GM12878 (cell line): ENCODE measurements at regions not wholly inside any gene's neighbourhood (a gene's known extent, or its start where the extent isn't known, plus 50 kb on each side); places are given as distances from the start of the nearest gene placed in this dataset.

Source experiments
- ATAC-seq: fragments of 200-7000 bp; cut with Tn5 transposase; 3 replicates; pipeline ENCODE4 v1.9.1; 2020; ENCODE audit warnings: mild to moderate bottlenecking, moderate library complexity
- BruUV-seq: library from RNA; stranded (reverse); fragments of 400-500 nt; replicated peaks from 2 replicates; lab custom pipeline; 2021; lab: Mats Ljungman, UMichigan
- CTCF ChIA-PET: fragments of 300-600 bp; sonication (Branson Sonifier 250); formaldehyde crosslinking; extraction: SDS; loops from one replicate; lab custom pipeline; 2021; ENCODE audit warnings: inconsistent platforms; lab: Yijun Ruan, JAX
- POLR2A ChIA-PET: fragments of 350-600 bp; formaldehyde crosslinking; extraction: SDS; loops from one replicate; lab custom pipeline; 2021; ENCODE audit warnings: inconsistent platforms; lab: Charles Lee
- RAD21 ChIA-PET: fragments of 300-600 bp; sonication (Branson Sonifier 250); formaldehyde crosslinking; loops from one replicate; lab custom pipeline; 2023; ENCODE audit warnings: antibody characterized with exemption; ENCODE audit not compliant: unreplicated experiment; lab: Charles Lee
- SMC1A ChIA-PET: fragments of 300-600 bp; sonication (Branson Sonifier 250); formaldehyde crosslinking; loops from one replicate; lab custom pipeline; 2023; ENCODE audit not compliant: unreplicated experiment, uncharacterized antibody; lab: Charles Lee
- DNase-seq: peaks from one replicate; pipeline ENCODE4 v3.0.0-alpha.2; 2011; ENCODE audit warnings: low read depth, low spot score
- FAIRE-seq: peaks from 3 replicates; lab custom pipeline; 2011; peaks lifted over from hg19 to GRCh38; lab: Jason Lieb, UNC
- H2AFZ ChIP-seq: 2 replicates; pipeline ENCODE4 v1.6.0; 2011; ENCODE audit warnings: low read depth, low read length, control low read depth; ENCODE audit not compliant: control insufficient read depth
- H3K27ac ChIP-seq: 2 replicates; pipeline ENCODE4 v1.5.1; 2011; ENCODE audit warnings: control low read depth; ENCODE audit not compliant: control insufficient read depth, insufficient read depth
- H3K27me3 ChIP-seq, 2 experiments: replicated peaks in 1 of 2; 2 replicates each; pipeline versions ENCODE4 v1.6.0 to v1.6.1; 2011; ENCODE audit warnings: low read length in 1 of 2; ENCODE audit not compliant: control insufficient read depth in 2 of 2, insufficient read depth in 2 of 2
- H3K36me3 ChIP-seq, 2 experiments: 2 replicates each; pipeline ENCODE4 v1.5.1; 2011; ENCODE audit warnings: low read length in 1 of 2; ENCODE audit not compliant: control insufficient read depth in 2 of 2, insufficient read depth in 2 of 2
- H3K4me1 ChIP-seq: 2 replicates; pipeline ENCODE4 v1.6.1; 2011; ENCODE audit warnings: mild to moderate bottlenecking, low read length, moderate library complexity, mixed read lengths; ENCODE audit not compliant: control insufficient read depth, insufficient read depth
- H3K4me2 ChIP-seq: 2 replicates; pipeline ENCODE4 v1.6.0; 2011; ENCODE audit warnings: control low read depth; ENCODE audit not compliant: control insufficient read depth, insufficient read depth
- H3K4me3 ChIP-seq: fragments of 200-600 bp; sonication (generic); 2 replicates; pipeline ENCODE4 v1.5.1; 2016
- H3K79me2 ChIP-seq: 2 replicates; pipeline ENCODE4 v1.6.0; 2011; ENCODE audit warnings: low read length; ENCODE audit not compliant: control insufficient read depth, insufficient read depth
- H3K9ac ChIP-seq: 2 replicates; pipeline ENCODE4 v1.8.0; 2011; ENCODE audit warnings: low read length, control low read depth, mixed read lengths; ENCODE audit not compliant: control insufficient read depth, insufficient read depth
- H3K9me3 ChIP-seq: replicated peaks from 3 replicates; pipeline ENCODE4 v1.5.1; 2011; ENCODE audit warnings: mild to moderate bottlenecking, low read length; ENCODE audit not compliant: control insufficient read depth, insufficient read depth
- H4K20me1 ChIP-seq: 2 replicates; pipeline ENCODE4 v1.6.0; 2011; ENCODE audit not compliant: control insufficient read depth, insufficient read depth
- ATF2 ChIP-seq: IDR thresholded peaks from 2 replicates; pipeline ENCODE4 v1.6.1; 2012; ENCODE audit warnings: low read length, inconsistent platforms
- CEBPB ChIP-seq, 2 experiments: fragments of 150-350 bp in 1 of 2; IDR thresholded peaks; 2 replicates each; pipeline ENCODE4 v1.6.1; 2012 to 2014; ENCODE audit warnings: low read depth in 2 of 2, low read length in 2 of 2, borderline replicate concordance in 1 of 2, inconsistent platforms in 1 of 2
- CTCF ChIP-seq, 3 experiments: IDR thresholded peaks in 2 of 3; conservative IDR thresholded peaks in 1 of 3; 2 replicates each; pipeline ENCODE4 v1.5.1; 2011; ENCODE audit warnings: low read depth in 3 of 3, low read length in 3 of 3, mild to moderate bottlenecking in 3 of 3, control low read depth in 2 of 3, moderate library complexity in 2 of 3, inconsistent platforms in 1 of 3, mixed read lengths in 1 of 3; ENCODE audit not compliant: control insufficient read depth in 2 of 3, insufficient read depth in 1 of 3; ENCODE audit errors: extremely low read depth in 1 of 3
- EGR1 ChIP-seq, 2 experiments: IDR thresholded peaks; 1 replicate in 1 of 2; 2 replicates in 1 of 2; pipeline ENCODE4 v1.6.1; 2011 to 2012; ENCODE audit warnings: low read depth in 2 of 2, low read length in 2 of 2, borderline replicate concordance in 1 of 2, mild to moderate bottlenecking in 1 of 2, moderate library complexity in 1 of 2
- ETV6 ChIP-seq, 2 experiments: fragments of 450-650 bp in 1 of 2; IDR thresholded peaks in 1 of 2; conservative IDR thresholded peaks in 1 of 2; 2 replicates each; pipeline ENCODE4 v1.6.1; 2014; ENCODE audit warnings: antibody characterized with exemption in 1 of 2, borderline replicate concordance in 1 of 2, low read depth in 1 of 2, mild to moderate bottlenecking in 1 of 2, moderate library complexity in 1 of 2
- IRF3 ChIP-seq: fragments of 450-650 bp; IDR thresholded peaks from 2 replicates; pipeline ENCODE4 v1.6.1; 2014; ENCODE audit warnings: mild to moderate bottlenecking
- IRF4 ChIP-seq: IDR thresholded peaks from 2 replicates; pipeline ENCODE4 v1.6.1; 2011; ENCODE audit warnings: low read depth, low read length
- JUND ChIP-seq: IDR thresholded peaks from 2 replicates; pipeline ENCODE4 v1.6.1; 2012; ENCODE audit warnings: low read depth, mild to moderate bottlenecking, low read length, improper control_type of control experiment, moderate library complexity
- KLF5 ChIP-seq: fragments of 450-650 bp; IDR thresholded peaks from 2 replicates; pipeline ENCODE4 v1.6.1; 2014; ENCODE audit warnings: mild to moderate bottlenecking; ENCODE audit not compliant: partially characterized antibody
- NR2C2 ChIP-seq: IDR thresholded peaks from 2 replicates; pipeline ENCODE4 v1.6.1; 2011; ENCODE audit warnings: borderline replicate concordance, low read depth; ENCODE audit not compliant: control insufficient read depth, insufficient read length
- PAX5 ChIP-seq: IDR thresholded peaks from 2 replicates; pipeline ENCODE4 v1.6.1; 2011; ENCODE audit warnings: low read depth, low read length, borderline replicate concordance
- POLR2AphosphoS2 ChIP-seq: IDR thresholded peaks from 2 replicates; pipeline ENCODE4 v1.6.1; 2011; ENCODE audit warnings: low read depth, mild to moderate bottlenecking, low read length, improper control_type of control experiment, moderate library complexity
- RAD51 ChIP-seq: fragments of 450-650 bp; IDR thresholded peaks from 2 replicates; pipeline ENCODE4 v1.6.1; 2016; ENCODE audit warnings: moderate library complexity, mild to moderate bottlenecking, inconsistent platforms
- SKIL ChIP-seq: fragments of 450-650 bp; IDR thresholded peaks from 2 replicates; pipeline ENCODE4 v1.6.1; 2017; ENCODE audit warnings: mild to moderate bottlenecking, low read depth, inconsistent platforms; ENCODE audit not compliant: poor library complexity, severe bottlenecking
- SP1 ChIP-seq: IDR thresholded peaks from one replicate; pipeline ENCODE4 v1.6.1; 2011; ENCODE audit warnings: low read depth, low read length
- SRF ChIP-seq, 2 experiments: IDR thresholded peaks; 2 replicates each; pipeline ENCODE4 v1.6.1; 2011; ENCODE audit warnings: low read depth in 2 of 2, low read length in 2 of 2, mild to moderate bottlenecking in 1 of 2, moderate library complexity in 1 of 2
- ZNF24 ChIP-seq: fragments of 450-650 bp; IDR thresholded peaks from 2 replicates; pipeline ENCODE4 v1.6.1; 2017; ENCODE audit warnings: antibody characterized with exemption, mild to moderate bottlenecking
- WGBS: methylation state at CpG from one replicate; pipeline ENCODE4 v1.1.6; 2016; ENCODE audit warnings: low lambda C conversion rate; ENCODE audit not compliant: insufficient replicate concordance, insufficient coverage; ENCODE audit errors: missing lambda C conversion rate; 5-methylcytosine and 5-hydroxymethylcytosine counted together
- in situ Hi-C: fragments of 300-500 bp; cut with MboI; formaldehyde crosslinking; loops from 9 replicates; pipeline ENCODE4 v1.14.3; 2018; ENCODE audit warnings: mixed read lengths
- intact Hi-C: fragments of 100-400 bp; cut with micrococcal nuclease; formaldehyde crosslinking; loops from one replicate; pipeline ENCODE4 v1.14.2; 2022; ENCODE audit not compliant: unreplicated experiment

- TF ChIP-seq KLF5, result no peak
- no peak for TF ChIP-seq RAD51
- no peak for TF ChIP-seq ETV6 (conservative IDR thresholded peaks at IDR 0.05 in 1 of 2, IDR thresholded peaks at IDR 0.05 in 1 of 2; ENCODE audit: borderline replicate concordance in 1 of 2, low read depth in 1 of 2)
- TF ChIP-seq SKIL, result no peak
- TF ChIP-seq ZNF24, result no peak
Measured at GRCh38 chr20:40186826-40187225, 502.2 kb downstream of the MAFB start (continued).

- no TSS peak for BruUV-seq
- no peaks in the 10 kb centered on the region for H3K36me3 ChIP-seq
- SMC1A ChIA-PET, result no interaction called here
- no peaks in the 10 kb centered on the region for H3K27me3 ChIP-seq
- no peak overlapping the region for H2AFZ ChIP-seq
- H4K20me1 ChIP-seq, result no peaks in the 10 kb centered on the region
- no peaks in the 10 kb centered on the region for H3K9me3 ChIP-seq
- 13% methylated on average over 3 of the region's 3 CpGs for WGBS
- H3K79me2 ChIP-seq, result no peaks in the 10 kb centered on the region
- ATAC-seq (no peak), DNase-seq (no peak), FAIRE-seq (no peak)
- RAD21 ChIA-PET, result no interaction called here
- H3K27ac ChIP-seq, result no peak overlapping the region
- in situ Hi-C loops, result no loop called here
- CTCF ChIA-PET, result no interaction called here
- H3K4me2 ChIP-seq, result no peak overlapping the region
- H3K4me3 ChIP-seq, result no peak overlapping the region
- POLR2A ChIA-PET, result no interaction called here
- no peak overlapping the region for H3K9ac ChIP-seq
- intact Hi-C loops, result no loop called here
- H3K4me1 ChIP-seq, result no peaks in the 10 kb centered on the region
- TF ChIP-seq POLR2AphosphoS2 (no peak), IRF3 (no peak), SRF (IDR thresholded peaks at IDR 0.05; ENCODE audit: low read depth in 2 of 2, low read length in 2 of 2) (no peak), EGR1 (IDR thresholded peaks at IDR 0.05; ENCODE audit: borderline replicate concordance in 1 of 2, low read depth in 2 of 2, low read length in 2 of 2) (no peak), SP1 (no peak), ATF2 (no peak), KLF5 (no peak), PAX5 (no peak), IRF4 (no peak), NR2C2 (no peak), CEBPB (IDR thresholded peaks at IDR 0.05; ENCODE audit: borderline replicate concordance in 1 of 2, low read depth in 2 of 2, low read length in 2 of 2) (no peak), CTCF (IDR thresholded peaks at IDR 0.05 in 2 of 3, conservative IDR thresholded peaks at IDR 0.05 in 1 of 3; ENCODE audit: control insufficient read depth in 2 of 3, extremely low read depth in 1 of 3, insufficient read depth in 1 of 3, low read depth in 3 of 3, low read length in 3 of 3) (no peak), JUND (no peak)
Measured at GRCh38 chr20:40181676-40182075, 507.4 kb downstream of the MAFB start.
